GM12878 (cell line): ENCODE measurements at regions not wholly inside any gene's neighbourhood (a gene's known extent, or its start where the extent isn't known, plus 50 kb on each side); places are given as distances from the start of the nearest gene placed in this dataset.

Source experiments
- ATAC-seq: fragments of 200-7000 bp; cut with Tn5 transposase; 3 replicates; pipeline ENCODE4 v1.9.1; 2020; ENCODE audit warnings: mild to moderate bottlenecking, moderate library complexity
- BruUV-seq: library from RNA; stranded (reverse); fragments of 400-500 nt; replicated peaks from 2 replicates; lab custom pipeline; 2021; lab: Mats Ljungman, UMichigan
- CTCF ChIA-PET: fragments of 300-600 bp; sonication (Branson Sonifier 250); formaldehyde crosslinking; extraction: SDS; loops from one replicate; lab custom pipeline; 2021; ENCODE audit warnings: inconsistent platforms; lab: Yijun Ruan, JAX
- POLR2A ChIA-PET: fragments of 350-600 bp; formaldehyde crosslinking; extraction: SDS; loops from one replicate; lab custom pipeline; 2021; ENCODE audit warnings: inconsistent platforms; lab: Charles Lee
- RAD21 ChIA-PET: fragments of 300-600 bp; sonication (Branson Sonifier 250); formaldehyde crosslinking; loops from one replicate; lab custom pipeline; 2023; ENCODE audit warnings: antibody characterized with exemption; ENCODE audit not compliant: unreplicated experiment; lab: Charles Lee
- SMC1A ChIA-PET: fragments of 300-600 bp; sonication (Branson Sonifier 250); formaldehyde crosslinking; loops from one replicate; lab custom pipeline; 2023; ENCODE audit not compliant: unreplicated experiment, uncharacterized antibody; lab: Charles Lee
- DNase-seq: peaks from one replicate; pipeline ENCODE4 v3.0.0-alpha.2; 2011; ENCODE audit warnings: low read depth, low spot score
- FAIRE-seq: peaks from 3 replicates; lab custom pipeline; 2011; peaks lifted over from hg19 to GRCh38; lab: Jason Lieb, UNC
- H2AFZ ChIP-seq: 2 replicates; pipeline ENCODE4 v1.6.0; 2011; ENCODE audit warnings: low read depth, low read length, control low read depth; ENCODE audit not compliant: control insufficient read depth
- H3K27ac ChIP-seq: 2 replicates; pipeline ENCODE4 v1.5.1; 2011; ENCODE audit warnings: control low read depth; ENCODE audit not compliant: control insufficient read depth, insufficient read depth
- H3K27me3 ChIP-seq, 2 experiments: replicated peaks in 1 of 2; 2 replicates each; pipeline versions ENCODE4 v1.6.0 to v1.6.1; 2011; ENCODE audit warnings: low read length in 1 of 2; ENCODE audit not compliant: control insufficient read depth in 2 of 2, insufficient read depth in 2 of 2
- H3K36me3 ChIP-seq, 2 experiments: 2 replicates each; pipeline ENCODE4 v1.5.1; 2011; ENCODE audit warnings: low read length in 1 of 2; ENCODE audit not compliant: control insufficient read depth in 2 of 2, insufficient read depth in 2 of 2
- H3K4me1 ChIP-seq: 2 replicates; pipeline ENCODE4 v1.6.1; 2011; ENCODE audit warnings: mild to moderate bottlenecking, low read length, moderate library complexity, mixed read lengths; ENCODE audit not compliant: control insufficient read depth, insufficient read depth
- H3K4me2 ChIP-seq: 2 replicates; pipeline ENCODE4 v1.6.0; 2011; ENCODE audit warnings: control low read depth; ENCODE audit not compliant: control insufficient read depth, insufficient read depth
- H3K4me3 ChIP-seq: fragments of 200-600 bp; sonication (generic); 2 replicates; pipeline ENCODE4 v1.5.1; 2016
- H3K79me2 ChIP-seq: 2 replicates; pipeline ENCODE4 v1.6.0; 2011; ENCODE audit warnings: low read length; ENCODE audit not compliant: control insufficient read depth, insufficient read depth
- H3K9ac ChIP-seq: 2 replicates; pipeline ENCODE4 v1.8.0; 2011; ENCODE audit warnings: low read length, control low read depth, mixed read lengths; ENCODE audit not compliant: control insufficient read depth, insufficient read depth
- H3K9me3 ChIP-seq: replicated peaks from 3 replicates; pipeline ENCODE4 v1.5.1; 2011; ENCODE audit warnings: mild to moderate bottlenecking, low read length; ENCODE audit not compliant: control insufficient read depth, insufficient read depth
- H4K20me1 ChIP-seq: 2 replicates; pipeline ENCODE4 v1.6.0; 2011; ENCODE audit not compliant: control insufficient read depth, insufficient read depth
- ASH2L ChIP-seq: fragments of 300-600, 200-600 bp; sonication (generic); IDR thresholded peaks from 2 replicates; pipeline ENCODE4 v1.6.1; 2017; ENCODE audit warnings: low read depth, mild to moderate bottlenecking, borderline replicate concordance
- ATF7 ChIP-seq: fragments of 450-650 bp; IDR thresholded peaks from 2 replicates; pipeline ENCODE4 v1.6.1; 2016; ENCODE audit warnings: low read depth, mild to moderate bottlenecking
- BMI1 ChIP-seq: fragments of 450-650 bp; IDR thresholded peaks from 2 replicates; pipeline ENCODE4 v1.6.1; 2016; ENCODE audit warnings: mild to moderate bottlenecking, moderate library complexity, borderline replicate concordance
- EED ChIP-seq: sonication (generic); IDR thresholded peaks from 2 replicates; pipeline ENCODE4 v1.6.1; 2016; ENCODE audit warnings: antibody characterized with exemption, low read depth
- ESRRA ChIP-seq: IDR thresholded peaks from 2 replicates; pipeline ENCODE4 v1.6.1; 2012; ENCODE audit warnings: mild to moderate bottlenecking, low read length, improper control_type of control experiment
- ETV6 ChIP-seq, 2 experiments: fragments of 450-650 bp in 1 of 2; IDR thresholded peaks in 1 of 2; conservative IDR thresholded peaks in 1 of 2; 2 replicates each; pipeline ENCODE4 v1.6.1; 2014; ENCODE audit warnings: antibody characterized with exemption in 1 of 2, borderline replicate concordance in 1 of 2, low read depth in 1 of 2, mild to moderate bottlenecking in 1 of 2, moderate library complexity in 1 of 2
- FOS ChIP-seq: IDR thresholded peaks from 3 replicates; pipeline ENCODE4 v1.6.1; 2011; ENCODE audit warnings: borderline replicate concordance; ENCODE audit not compliant: insufficient read length; ENCODE audit errors: extremely low read depth
- HCFC1 ChIP-seq: fragments of 150-350 bp; IDR thresholded peaks from 2 replicates; pipeline ENCODE4 v1.6.1; 2014; ENCODE audit warnings: low read length
- HDGF ChIP-seq: fragments of 450-650 bp; IDR thresholded peaks from 2 replicates; pipeline ENCODE4 v1.6.1; 2016; ENCODE audit warnings: antibody characterized with exemption
- IKZF2 ChIP-seq, 2 experiments: fragments of 450-650 bp; IDR thresholded peaks; 2 replicates each; pipeline ENCODE4 v1.6.1; 2017; ENCODE audit warnings: mild to moderate bottlenecking in 2 of 2, moderate library complexity in 2 of 2
- MYB ChIP-seq: fragments of 150-350 bp; IDR thresholded peaks from 2 replicates; pipeline ENCODE4 v1.6.1; 2014; ENCODE audit warnings: mild to moderate bottlenecking, low read depth, low read length, borderline replicate concordance
- NFYB ChIP-seq: IDR thresholded peaks from 2 replicates; pipeline ENCODE4 v1.6.1; 2011; ENCODE audit warnings: low read depth, mild to moderate bottlenecking, low read length, improper control_type of control experiment, moderate library complexity; ENCODE audit not compliant: insufficient read depth
- PAX5 ChIP-seq: IDR thresholded peaks from 2 replicates; pipeline ENCODE4 v1.6.1; 2011; ENCODE audit warnings: low read depth, low read length, borderline replicate concordance
- YBX1 ChIP-seq: fragments of 450-650 bp; IDR thresholded peaks from 2 replicates; pipeline ENCODE4 v1.6.1; 2016; ENCODE audit warnings: antibody characterized with exemption
- ZNF207 ChIP-seq: fragments of 450-650 bp; IDR thresholded peaks from 2 replicates; pipeline ENCODE4 v1.6.1; 2014; ENCODE audit warnings: antibody characterized with exemption, mild to moderate bottlenecking, borderline replicate concordance
- WGBS: methylation state at CpG from one replicate; pipeline ENCODE4 v1.1.6; 2016; ENCODE audit warnings: low lambda C conversion rate; ENCODE audit not compliant: insufficient replicate concordance, insufficient coverage; ENCODE audit errors: missing lambda C conversion rate; 5-methylcytosine and 5-hydroxymethylcytosine counted together
- in situ Hi-C: fragments of 300-500 bp; cut with MboI; formaldehyde crosslinking; loops from 9 replicates; pipeline ENCODE4 v1.14.3; 2018; ENCODE audit warnings: mixed read lengths
- intact Hi-C: fragments of 100-400 bp; cut with micrococcal nuclease; formaldehyde crosslinking; loops from one replicate; pipeline ENCODE4 v1.14.2; 2022; ENCODE audit not compliant: unreplicated experiment
- TF ChIP-seq, protein P1 (sequence below): IDR thresholded peaks from 2 replicates; pipeline ENCODE4 v1.6.1; 2012; ENCODE audit warnings: low read length, inconsistent platforms
- TF ChIP-seq, protein P2 (sequence below): fragments of 450-650 bp; IDR thresholded peaks from 2 replicates; pipeline ENCODE4 v1.6.1; 2017; ENCODE audit warnings: mild to moderate bottlenecking, moderate library complexity
- TF ChIP-seq, protein P3 (sequence below): IDR thresholded peaks from 2 replicates; pipeline ENCODE4 v1.6.1; 2012; ENCODE audit warnings: low read depth, low read length, improper control_type of control experiment

GRCh38 chr9:71518045-71518827 lies 250.1 kb downstream of the CEMIP2 start:
- no peak overlapping the region for H3K9ac ChIP-seq
- H3K36me3 ChIP-seq = no peaks in the 10 kb centered on the region
- in situ Hi-C loops = no loop called here
- ChIA-PET RAD21 (no interaction called here), CTCF (interaction anchor here (0.6 to 1.3 kb wide), 3 partner anchors 88 to 233 kb away, joined by 3 to 4 read pairs (median 3); no protein-coding TSS in a partner anchor), POLR2A (no interaction called here), SMC1A (no interaction called here)
- no peak overlapping the region for H3K27ac ChIP-seq
- H4K20me1 ChIP-seq = no peaks in the 10 kb centered on the region
- no peak overlapping the region for H3K4me3 ChIP-seq
- H2AFZ ChIP-seq = no peak overlapping the region
- DNase-seq (no peak), FAIRE-seq (no peak), ATAC-seq (no peak)
- no TSS peak for BruUV-seq
- no peaks in the 10 kb centered on the region; a peak in 1 of 4 replicates for H3K27me3 ChIP-seq
- H3K79me2 ChIP-seq = no peaks in the 10 kb centered on the region
- WGBS = 60% methylated on average over 3 of the region's 3 CpGs
- intact Hi-C loops = no loop called here
- TF ChIP-seq HCFC1 (no peak), IKZF2 (IDR thresholded peaks at IDR 0.05) (no peak), ESRRA (no peak), PAX5 (no peak), ATF7 (no peak), ASH2L (no peak), NFYB (no peak), YBX1 (no peak), FOS (no peak), ETV6 (conservative IDR thresholded peaks at IDR 0.05 in 1 of 2, IDR thresholded peaks at IDR 0.05 in 1 of 2; ENCODE audit: borderline replicate concordance in 1 of 2, low read depth in 1 of 2) (no peak), MYB (no peak), EED (no peak), ZNF207 (no peak), HDGF (no peak), BMI1 (no peak)
- TF ChIP-seq, protein P1, sequence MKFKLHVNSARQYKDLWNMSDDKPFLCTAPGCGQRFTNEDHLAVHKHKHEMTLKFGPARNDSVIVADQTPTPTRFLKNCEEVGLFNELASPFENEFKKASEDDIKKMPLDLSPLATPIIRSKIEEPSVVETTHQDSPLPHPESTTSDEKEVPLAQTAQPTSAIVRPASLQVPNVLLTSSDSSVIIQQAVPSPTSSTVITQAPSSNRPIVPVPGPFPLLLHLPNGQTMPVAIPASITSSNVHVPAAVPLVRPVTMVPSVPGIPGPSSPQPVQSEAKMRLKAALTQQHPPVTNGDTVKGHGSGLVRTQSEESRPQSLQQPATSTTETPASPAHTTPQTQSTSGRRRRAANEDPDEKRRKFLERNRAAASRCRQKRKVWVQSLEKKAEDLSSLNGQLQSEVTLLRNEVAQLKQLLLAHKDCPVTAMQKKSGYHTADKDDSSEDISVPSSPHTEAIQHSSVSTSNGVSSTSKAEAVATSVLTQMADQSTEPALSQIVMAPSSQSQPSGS = no peak
- TF ChIP-seq, protein P2, sequence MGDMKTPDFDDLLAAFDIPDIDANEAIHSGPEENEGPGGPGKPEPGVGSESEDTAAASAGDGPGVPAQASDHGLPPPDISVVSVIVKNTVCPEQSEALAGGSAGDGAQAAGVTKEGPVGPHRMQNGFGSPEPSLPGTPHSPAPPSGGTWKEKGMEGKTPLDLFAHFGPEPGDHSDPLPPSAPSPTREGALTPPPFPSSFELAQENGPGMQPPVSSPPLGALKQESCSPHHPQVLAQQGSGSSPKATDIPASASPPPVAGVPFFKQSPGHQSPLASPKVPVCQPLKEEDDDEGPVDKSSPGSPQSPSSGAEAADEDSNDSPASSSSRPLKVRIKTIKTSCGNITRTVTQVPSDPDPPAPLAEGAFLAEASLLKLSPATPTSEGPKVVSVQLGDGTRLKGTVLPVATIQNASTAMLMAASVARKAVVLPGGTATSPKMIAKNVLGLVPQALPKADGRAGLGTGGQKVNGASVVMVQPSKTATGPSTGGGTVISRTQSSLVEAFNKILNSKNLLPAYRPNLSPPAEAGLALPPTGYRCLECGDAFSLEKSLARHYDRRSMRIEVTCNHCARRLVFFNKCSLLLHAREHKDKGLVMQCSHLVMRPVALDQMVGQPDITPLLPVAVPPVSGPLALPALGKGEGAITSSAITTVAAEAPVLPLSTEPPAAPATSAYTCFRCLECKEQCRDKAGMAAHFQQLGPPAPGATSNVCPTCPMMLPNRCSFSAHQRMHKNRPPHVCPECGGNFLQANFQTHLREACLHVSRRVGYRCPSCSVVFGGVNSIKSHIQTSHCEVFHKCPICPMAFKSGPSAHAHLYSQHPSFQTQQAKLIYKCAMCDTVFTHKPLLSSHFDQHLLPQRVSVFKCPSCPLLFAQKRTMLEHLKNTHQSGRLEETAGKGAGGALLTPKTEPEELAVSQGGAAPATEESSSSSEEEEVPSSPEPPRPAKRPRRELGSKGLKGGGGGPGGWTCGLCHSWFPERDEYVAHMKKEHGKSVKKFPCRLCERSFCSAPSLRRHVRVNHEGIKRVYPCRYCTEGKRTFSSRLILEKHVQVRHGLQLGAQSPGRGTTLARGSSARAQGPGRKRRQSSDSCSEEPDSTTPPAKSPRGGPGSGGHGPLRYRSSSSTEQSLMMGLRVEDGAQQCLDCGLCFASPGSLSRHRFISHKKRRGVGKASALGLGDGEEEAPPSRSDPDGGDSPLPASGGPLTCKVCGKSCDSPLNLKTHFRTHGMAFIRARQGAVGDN = no peak
- TF ChIP-seq, protein P3, sequence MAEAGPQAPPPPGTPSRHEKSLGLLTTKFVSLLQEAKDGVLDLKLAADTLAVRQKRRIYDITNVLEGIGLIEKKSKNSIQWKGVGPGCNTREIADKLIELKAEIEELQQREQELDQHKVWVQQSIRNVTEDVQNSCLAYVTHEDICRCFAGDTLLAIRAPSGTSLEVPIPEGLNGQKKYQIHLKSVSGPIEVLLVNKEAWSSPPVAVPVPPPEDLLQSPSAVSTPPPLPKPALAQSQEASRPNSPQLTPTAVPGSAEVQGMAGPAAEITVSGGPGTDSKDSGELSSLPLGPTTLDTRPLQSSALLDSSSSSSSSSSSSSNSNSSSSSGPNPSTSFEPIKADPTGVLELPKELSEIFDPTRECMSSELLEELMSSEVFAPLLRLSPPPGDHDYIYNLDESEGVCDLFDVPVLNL = no peak
- H3K4me2 ChIP-seq = no peak overlapping the region
- H3K9me3 ChIP-seq = no peaks in the 10 kb centered on the region
- H3K4me1 ChIP-seq = no peaks in the 10 kb centered on the region
